HepG2 (cell line): ENCODE measurements at regions not wholly inside any gene's neighbourhood (a gene's known extent, or its start where the extent isn't known, plus 50 kb on each side); places are given as distances from the start of the nearest gene placed in this dataset.

Source experiments
- ATAC-seq: fragments of 200-7000 bp; cut with Tn5 transposase; 3 replicates; pipeline ENCODE4 v1.9.1; 2020; ENCODE audit warnings: mild to moderate bottlenecking, moderate library complexity
- BruUV-seq: library from RNA; stranded (reverse); fragments of 400-500 nt; replicated peaks from 2 replicates; lab custom pipeline; 2021; lab: Mats Ljungman, UMichigan
- CTCF ChIA-PET: fragments of 300-600 bp; formaldehyde crosslinking; extraction: SDS; loops from one replicate; lab custom pipeline; 2021; ENCODE audit warnings: low total read pairs, inconsistent platforms, low intra/inter-chr PET ratio; lab: Yijun Ruan, JAX
- POLR2A ChIA-PET: fragments of 350-600 bp; sonication (Branson Sonifier 250); formaldehyde crosslinking; loops from one replicate; lab custom pipeline; 2020; ENCODE audit warnings: antibody characterized with exemption, inconsistent platforms; lab: Yijun Ruan, JAX
- DNase-seq: peaks from one replicate; pipeline ENCODE4 v3.0.0-alpha.2; 2015; ENCODE audit warnings: low spot score
- FAIRE-seq: peaks from 3 replicates; lab custom pipeline; 2011; peaks lifted over from hg19 to GRCh38; lab: Jason Lieb, UNC
- H2AFZ ChIP-seq: one replicate; pipeline ENCODE4 v1.6.1; 2011; ENCODE audit warnings: low read length, inconsistent platforms
- H3K27ac ChIP-seq: fragments of 300-600 bp; 3 replicates; pipeline ENCODE4 v1.8.0; 2011; ENCODE audit warnings: mixed run types, mild to moderate bottlenecking, mixed read lengths, low read length, inconsistent platforms; ENCODE audit not compliant: insufficient read depth; ENCODE audit errors: extremely low read length
- H3K27me3 ChIP-seq, 2 experiments: fragments of 200-600 bp in 1 of 2; 2 replicates in 1 of 2; 3 replicates in 1 of 2; pipeline versions ENCODE4 v1.6.0 to v1.8.0; 2011; ENCODE audit warnings: low read length in 2 of 2, mild to moderate bottlenecking in 2 of 2, moderate library complexity in 2 of 2, inconsistent platforms in 1 of 2; ENCODE audit not compliant: insufficient read depth in 2 of 2, control insufficient read depth in 1 of 2
- H3K36me3 ChIP-seq, 2 experiments: fragments of 200-600 bp in 1 of 2; replicated peaks in 1 of 2; 2 replicates in 1 of 2; 3 replicates in 1 of 2; pipeline versions ENCODE4 v1.5.1 to v1.8.0; 2011; ENCODE audit warnings: low read length in 2 of 2, inconsistent platforms in 1 of 2; ENCODE audit not compliant: insufficient read depth in 2 of 2, control insufficient read depth in 1 of 2
- H3K4me1 ChIP-seq: 2 replicates; pipeline ENCODE4 v1.5.1; 2012; ENCODE audit warnings: low read length, inconsistent platforms; ENCODE audit not compliant: insufficient read depth
- H3K4me2 ChIP-seq: 2 replicates; pipeline ENCODE4 v1.6.0; 2011; ENCODE audit warnings: low read depth, low read length, inconsistent platforms
- H3K4me3 ChIP-seq, 3 experiments: fragments of 200-600 bp in 1 of 3; sonication (generic), shearing (Covaris generic) in 1 of 3; replicated peaks in 1 of 3; 2 replicates each; pipeline ENCODE4 v1.5.1; 2011 to 2016; ENCODE audit warnings: low read length in 3 of 3, inconsistent platforms in 2 of 3, low read depth in 2 of 3, mild to moderate bottlenecking in 2 of 3, control low read depth in 1 of 3, mixed read lengths in 1 of 3; ENCODE audit not compliant: insufficient read depth in 1 of 3
- H3K79me2 ChIP-seq: one replicate; pipeline ENCODE4 v1.6.1; 2011; ENCODE audit warnings: low read length, inconsistent platforms; ENCODE audit not compliant: insufficient read depth
- H3K9ac ChIP-seq: 2 replicates; pipeline ENCODE4 v1.6.0; 2011; ENCODE audit warnings: mild to moderate bottlenecking, low read depth, low read length, inconsistent platforms; ENCODE audit not compliant: insufficient read depth
- H3K9me3 ChIP-seq: 2 replicates; pipeline ENCODE4 v1.5.1; 2012; ENCODE audit warnings: mild to moderate bottlenecking, low read length
- H4K20me1 ChIP-seq: 2 replicates; pipeline ENCODE4 v1.6.0; 2011; ENCODE audit warnings: inconsistent platforms, mild to moderate bottlenecking, low read length, moderate library complexity; ENCODE audit not compliant: insufficient read depth
- CEBPZ ChIP-seq: IDR thresholded peaks from 2 replicates; pipeline ENCODE4 v1.6.1; 2012; ENCODE audit warnings: low read length, improper control_type of control experiment
- HNRNPUL1 ChIP-seq: fragments of 200-400 bp; formaldehyde crosslinking; IDR thresholded peaks from 2 replicates; pipeline ENCODE4 v1.6.1; 2017; ENCODE audit warnings: low read depth, mild to moderate bottlenecking, low read length, moderate library complexity
- RNF2 ChIP-seq: fragments of 450-650 bp; conservative IDR thresholded peaks from 2 replicates; pipeline ENCODE4 v1.6.1; 2016; ENCODE audit warnings: low read depth
- U2AF1 ChIP-seq: fragments of 200-400 bp; formaldehyde crosslinking; optimal IDR thresholded peaks from 2 replicates; pipeline ENCODE3; 2017; ENCODE audit warnings: mild to moderate bottlenecking, low read depth, low read length
- ZMAT3 ChIP-seq: sonication (generic); formaldehyde crosslinking; conservative IDR thresholded peaks from 2 replicates; pipeline ENCODE4 v1.7.0; 2021; ENCODE audit warnings: missing genetic modification reagents
- ZNF609 ChIP-seq: sonication (generic); formaldehyde crosslinking; IDR thresholded peaks from 2 replicates; pipeline ENCODE4 v1.4.0; 2020; ENCODE audit warnings: mild to moderate bottlenecking, missing genetic modification reagents, borderline replicate concordance
- ZNF614 ChIP-seq: IDR thresholded peaks from 2 replicates; pipeline ENCODE4 v1.6.1; 2018; ENCODE audit warnings: missing biosample characterization, missing genetic modification reagents, inconsistent platforms, borderline replicate concordance
- WGBS: methylation state at CpG from one replicate; pipeline ENCODE4 v1.1.6; 2017; ENCODE audit warnings: low lambda C conversion rate; 5-methylcytosine and 5-hydroxymethylcytosine counted together
- in situ Hi-C: cut with HindIII; loops from 2 replicates; pipeline ENCODE4 v1.10.0; 2017; ENCODE audit warnings: low pct_unique_long_range_greater_than_20kb; ENCODE audit not compliant: extremely low pct_ligation_motif_present
- intact Hi-C: fragments of 100-400 bp; cut with micrococcal nuclease; formaldehyde crosslinking; loops from one replicate; pipeline ENCODE4 v1.10.0; 2022; ENCODE audit not compliant: unreplicated experiment

GRCh38 chr5:6262651-6263363 lies 115.5 kb downstream of the MED10 start:
- DNase-seq (no peak), ATAC-seq (no peak), FAIRE-seq (no peak)
- Histone ChIP-seq H3K4me2 (no peak overlapping the region), H2AFZ (no peak overlapping the region), H3K36me3 (no peaks in the 10 kb centered on the region), H3K9ac (no peak overlapping the region), H3K4me1 (no peaks in the 10 kb centered on the region), H3K27ac (no peak overlapping the region), H3K79me2 (no peaks in the 10 kb centered on the region), H3K9me3 (no peaks in the 10 kb centered on the region), H4K20me1 (no peaks in the 10 kb centered on the region), H3K27me3 (no peaks in the 10 kb centered on the region), H3K4me3 (no peak overlapping the region)
- in situ Hi-C loops (no loop called here), intact Hi-C loops (no loop called here)
- 43% methylated on average over 12 of the region's 13 CpGs for WGBS
- POLR2A ChIA-PET: no interaction called here
- no TSS peak for BruUV-seq
- CTCF ChIA-PET: no interaction called here
- TF ChIP-seq RNF2 (no peak), U2AF1 (no peak), ZNF609 (CRISPR knock-in tag) (no peak), ZMAT3 (CRISPR knock-in tag) (no peak), HNRNPUL1 (no peak), ZNF614 (no peak), CEBPZ (no peak)
- TF ChIP-seq, all 625 proteins: peak for 0
